HG02610 (cell line): ENCODE measurements at regions not wholly inside any gene's neighbourhood (a gene's known extent, or its start where the extent isn't known, plus 50 kb on each side); places are given as distances from the start of the nearest gene placed in this dataset.

Experiments used
- ATAC-seq: cut with Tn5 transposase; IDR thresholded peaks from one replicate; pipeline ENCODE4 v1.9.1; 2021; ENCODE audit warnings: mild to moderate bottlenecking, moderate library complexity; ENCODE audit not compliant: unreplicated experiment

- no peak for ATAC-seq
Observed at GRCh38 chr15:96390986-96391385, 60.5 kb downstream of the NR2F2 start.

- peak; percentile 61 for ATAC-seq
Observed at GRCh38 chr15:96392380-96393208, 62.1 kb downstream of the NR2F2 start.

GRCh38 chr15:96393209-96393513, 62.7 kb downstream of the NR2F2 start:
- ATAC-seq: no peak

- no peak for ATAC-seq
Observed at GRCh38 chr15:96395687-96396086, 65.2 kb downstream of the NR2F2 start.

GRCh38 chr15:96398776-96399175, 68.3 kb downstream of the NR2F2 start:
- ATAC-seq: no peak

- no peak for ATAC-seq
Observed at GRCh38 chr15:96402403-96402802, 71.9 kb downstream of the NR2F2 start.

GRCh38 chr15:96403071-96403470, 72.6 kb downstream of the NR2F2 start:
- ATAC-seq: no peak

- no peak for ATAC-seq
Observed at GRCh38 chr15:96403932-96404331, 73.4 kb downstream of the NR2F2 start.

GRCh38 chr15:96404560-96404959, 74.1 kb downstream of the NR2F2 start:
- no peak for ATAC-seq

GRCh38 chr15:96406291-96406690, 75.8 kb downstream of the NR2F2 start:
- no peak for ATAC-seq

- no peak for ATAC-seq
Observed at GRCh38 chr15:96406701-96407100, 76.2 kb downstream of the NR2F2 start.

- no peak for ATAC-seq
Observed at GRCh38 chr15:96407482-96407881, 77.0 kb downstream of the NR2F2 start.

- no peak for ATAC-seq
Observed at GRCh38 chr15:96408591-96409183, 78.2 kb downstream of the NR2F2 start.

GRCh38 chr15:96409215-96410138, 79.0 kb downstream of the NR2F2 start:
- no peak for ATAC-seq

GRCh38 chr15:96410175-96411055, 79.9 kb downstream of the NR2F2 start:
- ATAC-seq: no peak

GRCh38 chr15:96411056-96412031, 80.8 kb downstream of the NR2F2 start:
- ATAC-seq: no peak

- no peak for ATAC-seq
Observed at GRCh38 chr15:96412045-96412905, 81.8 kb downstream of the NR2F2 start.

GRCh38 chr15:96412906-96413231, 82.4 kb downstream of the NR2F2 start:
- no peak for ATAC-seq

- no peak for ATAC-seq
Observed at GRCh38 chr15:96413657-96414056, 83.2 kb downstream of the NR2F2 start.
